ENCODE measurements at regions not wholly inside any gene's neighbourhood (a gene's known extent, or its start where the extent isn't known, plus 50 kb on each side); places are given as distances from the start of the nearest gene placed in this dataset.

- Histone ChIP-seq H3K27ac (no peak overlapping the region), H3K9me3 (no peaks in the 10 kb centered on the region)
Measured at GRCh38 chr7:42858570-42858969, 53.3 kb downstream of the C7orf25 start.

GRCh38 chr7:42856605-42856987 lies 55.3 kb downstream of the C7orf25 start:
- Histone ChIP-seq H3K27me3 (no peaks in the 10 kb centered on the region), H3K4me1 (no peaks in the 10 kb centered on the region), H3K9me3 (no peaks in the 10 kb centered on the region), H3K4me3 (no peak overlapping the region), H3K27ac (no peak overlapping the region), H3K36me3 (no peaks in the 10 kb centered on the region), H3K9ac (no peak overlapping the region), H3K4me2 (no peak overlapping the region), H4K20me1 (no peaks in the 10 kb centered on the region)
- no peak for TF ChIP-seq Cebpa-rat (IDR thresholded peaks at IDR 0.05)

More at GRCh38 chr7:42858570-42858969, 53.3 kb downstream of the C7orf25 start:
- no peaks in the 10 kb centered on the region for H3K4me1 ChIP-seq
- H3K36me3 ChIP-seq, result no peaks in the 10 kb centered on the region
- H3K27me3 ChIP-seq, result no peaks in the 10 kb centered on the region
- H3K4me2 ChIP-seq, result no peak overlapping the region
- no peak for TF ChIP-seq Cebpa-rat (IDR thresholded peaks at IDR 0.05)
- no peak overlapping the region for H3K9ac ChIP-seq
- H4K20me1 ChIP-seq, result no peaks in the 10 kb centered on the region
- H3K4me3 ChIP-seq, result no peak overlapping the region

- no peak overlapping the region for H3K4me3 ChIP-seq
- no peaks in the 10 kb centered on the region for H3K36me3 ChIP-seq
- no peaks in the 10 kb centered on the region for H4K20me1 ChIP-seq
- no peak overlapping the region for H3K9ac ChIP-seq
- H3K27ac ChIP-seq, result no peak overlapping the region
- H3K4me1 ChIP-seq, result no peaks in the 10 kb centered on the region
- H3K27me3 ChIP-seq, result no peaks in the 10 kb centered on the region
- H3K9me3 ChIP-seq, result no peaks in the 10 kb centered on the region
- no peak overlapping the region for H3K4me2 ChIP-seq
- TF ChIP-seq Cebpa-rat (IDR thresholded peaks at IDR 0.05), result no peak
Measured at GRCh38 chr7:42854571-42855118, 57.2 kb downstream of the C7orf25 start.

- H4K20me1 ChIP-seq, result no peaks in the 10 kb centered on the region
- H3K9me3 ChIP-seq, result no peaks in the 10 kb centered on the region
- no peak overlapping the region for H3K4me3 ChIP-seq
- no peaks in the 10 kb centered on the region for H3K27me3 ChIP-seq
- H3K4me1 ChIP-seq, result no peaks in the 10 kb centered on the region
- no peak for TF ChIP-seq Cebpa-rat (IDR thresholded peaks at IDR 0.05)
- H3K4me2 ChIP-seq, result no peak overlapping the region
- H3K36me3 ChIP-seq, result no peaks in the 10 kb centered on the region
- H3K9ac ChIP-seq, result no peak overlapping the region
- H3K27ac ChIP-seq, result no peak overlapping the region
Measured at GRCh38 chr7:42852531-42852930, 59.3 kb downstream of the C7orf25 start.

- no peak overlapping the region for H3K9ac ChIP-seq
- no peaks in the 10 kb centered on the region for H3K9me3 ChIP-seq
- H3K4me1 ChIP-seq, result no peaks in the 10 kb centered on the region
- H3K36me3 ChIP-seq, result no peaks in the 10 kb centered on the region
- no peaks in the 10 kb centered on the region for H4K20me1 ChIP-seq
- no peak overlapping the region for H3K27ac ChIP-seq
- no peaks in the 10 kb centered on the region for H3K27me3 ChIP-seq
- TF ChIP-seq Cebpa-rat (IDR thresholded peaks at IDR 0.05), result no peak
- H3K4me2 ChIP-seq, result peak overlapping the region; percentile 23; the same call in 1 of the 2 replicates
- H3K4me3 ChIP-seq, result no peak overlapping the region
Measured at GRCh38 chr7:42843205-42843800, 68.6 kb downstream of the C7orf25 start.

- no peak; the same call in 1 of the 2 replicates for TF ChIP-seq Cebpa-rat (IDR thresholded peaks at IDR 0.05)
- Histone ChIP-seq H3K27me3 (no peaks in the 10 kb centered on the region), H3K36me3 (no peaks in the 10 kb centered on the region), H3K9ac (no peak overlapping the region), H3K27ac (no peak overlapping the region), H3K4me1 (no peaks in the 10 kb centered on the region), H3K4me2 (no peak overlapping the region), H4K20me1 (no peaks in the 10 kb centered on the region), H3K4me3 (no peak overlapping the region), H3K9me3 (no peaks in the 10 kb centered on the region)
Measured at GRCh38 chr7:42834676-42835075, 77.2 kb downstream of the C7orf25 start.

- H3K9me3 ChIP-seq, result no peaks in the 10 kb centered on the region
- H3K4me2 ChIP-seq, result no peak overlapping the region
- no peak overlapping the region for H3K4me3 ChIP-seq
- H3K4me1 ChIP-seq, result no peaks in the 10 kb centered on the region
- no peak overlapping the region for H3K9ac ChIP-seq
- no peak overlapping the region for H3K27ac ChIP-seq
- no peaks in the 10 kb centered on the region for H4K20me1 ChIP-seq
- no peak for TF ChIP-seq Cebpa-rat (IDR thresholded peaks at IDR 0.05)
- H3K27me3 ChIP-seq, result no peaks in the 10 kb centered on the region
- no peaks in the 10 kb centered on the region for H3K36me3 ChIP-seq
Measured at GRCh38 chr7:42833411-42833810, 78.5 kb downstream of the C7orf25 start.

GRCh38 chr7:42832667-42833066 lies 79.2 kb downstream of the C7orf25 start:
- no peak overlapping the region for H3K9ac ChIP-seq
- no peaks in the 10 kb centered on the region for H3K9me3 ChIP-seq
- no peaks in the 10 kb centered on the region for H3K4me1 ChIP-seq
- H3K4me2 ChIP-seq, result no peak overlapping the region
- no peak overlapping the region for H3K27ac ChIP-seq
- H4K20me1 ChIP-seq, result no peaks in the 10 kb centered on the region
- no peaks in the 10 kb centered on the region for H3K27me3 ChIP-seq
- no peaks in the 10 kb centered on the region for H3K36me3 ChIP-seq
- no peak overlapping the region for H3K4me3 ChIP-seq
- no peak for TF ChIP-seq Cebpa-rat (IDR thresholded peaks at IDR 0.05)

GRCh38 chr7:42831718-42832522 lies 80.0 kb downstream of the C7orf25 start:
- no peaks in the 10 kb centered on the region for H3K36me3 ChIP-seq
- no peak overlapping the region for H3K27ac ChIP-seq
- no peaks in the 10 kb centered on the region for H3K4me1 ChIP-seq
- no peak overlapping the region for H3K4me3 ChIP-seq
- H3K27me3 ChIP-seq, result no peaks in the 10 kb centered on the region
- H3K9ac ChIP-seq, result no peak overlapping the region
- H3K4me2 ChIP-seq, result no peak overlapping the region
- H4K20me1 ChIP-seq, result no peaks in the 10 kb centered on the region
- TF ChIP-seq Cebpa-rat (IDR thresholded peaks at IDR 0.05), result no peak
- H3K9me3 ChIP-seq, result no peaks in the 10 kb centered on the region

- H3K9ac ChIP-seq, result no peak overlapping the region
- no peak overlapping the region for H3K4me2 ChIP-seq
- no peak overlapping the region for H3K27ac ChIP-seq
- no peaks in the 10 kb centered on the region for H3K36me3 ChIP-seq
- TF ChIP-seq Cebpa-rat (IDR thresholded peaks at IDR 0.05), result no peak
- no peaks in the 10 kb centered on the region for H3K4me1 ChIP-seq
- no peaks in the 10 kb centered on the region for H3K27me3 ChIP-seq
- H3K4me3 ChIP-seq, result no peak overlapping the region
- no peaks in the 10 kb centered on the region for H3K9me3 ChIP-seq
- H4K20me1 ChIP-seq, result no peaks in the 10 kb centered on the region
Measured at GRCh38 chr7:42831006-42831717, 80.7 kb downstream of the C7orf25 start.
